IMR-90 (cell line): ENCODE measurements at regions not wholly inside any gene's neighbourhood (a gene's known extent, or its start where the extent isn't known, plus 50 kb on each side); places are given as distances from the start of the nearest gene placed in this dataset.

Experiments used
- ATAC-seq: fragments of 200-7000 bp; cut with Tn5 transposase; 2 replicates; pipeline ENCODE4 v1.9.1; 2020; ENCODE audit warnings: low read depth, mild to moderate bottlenecking, moderate library complexity
- BruUV-seq: library from RNA; stranded (reverse); fragments of 400-500 nt; replicated peaks from 2 replicates; lab custom pipeline; 2021; lab: Mats Ljungman, UMichigan
- CTCF ChIA-PET: fragments of 300-600 bp; formaldehyde crosslinking; extraction: SDS; loops from one replicate; lab custom pipeline; 2021; ENCODE audit warnings: antibody characterized with exemption; lab: Yijun Ruan, JAX
- POLR2A ChIA-PET: fragments of 300-600 bp; sonication (Branson Sonifier 250); formaldehyde crosslinking; loops from one replicate; lab custom pipeline; 2022; ENCODE audit warnings: antibody characterized with exemption; ENCODE audit not compliant: unreplicated experiment; lab: Charles Lee
- DNase-seq: peaks from one replicate; pipeline ENCODE4 v3.0.0; 2013
- H2AFZ ChIP-seq: replicated peaks from 2 replicates; pipeline ENCODE3; 2013; ENCODE audit warnings: low read length, mild to moderate bottlenecking; ENCODE audit not compliant: poor library complexity
- H2AK5ac ChIP-seq: 2 replicates; pipeline ENCODE4 v1.6.1; 2013; ENCODE audit warnings: low read depth, low read length, inconsistent platforms
- H2AK9ac ChIP-seq: replicated peaks from 2 replicates; pipeline ENCODE3; 2013; ENCODE audit warnings: mild to moderate bottlenecking, low read depth, low read length, moderate library complexity; ENCODE audit not compliant: poor library complexity
- H2BK120ac ChIP-seq: 2 replicates; pipeline ENCODE4 v1.6.1; 2013; ENCODE audit warnings: low read depth, low read length, inconsistent platforms
- H2BK15ac ChIP-seq: 3 replicates; pipeline ENCODE4 v1.6.1; 2013; ENCODE audit warnings: low read depth, low read length, inconsistent platforms
- H2BK20ac ChIP-seq: 2 replicates; pipeline ENCODE4 v1.6.1; 2013; ENCODE audit warnings: low read depth, mild to moderate bottlenecking, inconsistent platforms, low read length, moderate library complexity
- H2BK5ac ChIP-seq: 2 replicates; pipeline ENCODE4 v1.6.1; 2013; ENCODE audit warnings: mild to moderate bottlenecking, low read depth, low read length, inconsistent platforms; ENCODE audit not compliant: poor library complexity, severe bottlenecking
- H3K14ac ChIP-seq: replicated peaks from 2 replicates; pipeline ENCODE4 v1.6.1; 2013; ENCODE audit warnings: low read depth, low read length, inconsistent platforms
- H3K18ac ChIP-seq: 2 replicates; pipeline ENCODE4 v1.6.1; 2013; ENCODE audit warnings: low read depth, low read length, control low read depth
- H3K23ac ChIP-seq: 2 replicates; pipeline ENCODE4 v1.6.1; 2013; ENCODE audit warnings: low read depth, low read length, inconsistent platforms
- H3K27ac ChIP-seq: 2 replicates; pipeline ENCODE4 v1.5.1; 2013; ENCODE audit warnings: mild to moderate bottlenecking, control low read depth, low read length; ENCODE audit not compliant: insufficient read depth
- H3K27me3 ChIP-seq: 2 replicates; pipeline ENCODE4 v1.6.1; 2013; ENCODE audit warnings: low read length; ENCODE audit not compliant: control insufficient read depth, insufficient read depth
- H3K36me3 ChIP-seq: 2 replicates; pipeline ENCODE4 v1.6.1; 2013; ENCODE audit warnings: low read length, mixed read lengths; ENCODE audit not compliant: control insufficient read depth, insufficient read depth
- H3K4ac ChIP-seq: 2 replicates; pipeline ENCODE4 v1.6.1; 2013; ENCODE audit warnings: low read depth, low read length, inconsistent platforms
- H3K4me1 ChIP-seq: 2 replicates; pipeline ENCODE4 v1.6.1; 2013; ENCODE audit warnings: low read length, mixed read lengths; ENCODE audit not compliant: control insufficient read depth, insufficient read depth
- H3K4me2 ChIP-seq: 2 replicates; pipeline ENCODE4 v1.6.1; 2013; ENCODE audit warnings: low read depth, mild to moderate bottlenecking, control low read depth, low read length, moderate library complexity
- H3K4me3 ChIP-seq: 2 replicates; pipeline ENCODE4 v1.5.1; 2013; ENCODE audit warnings: low read depth, mild to moderate bottlenecking, control low read depth, low read length, moderate library complexity; ENCODE audit not compliant: insufficient read depth
- H3K56ac ChIP-seq: 2 replicates; pipeline ENCODE4 v1.6.1; 2013; ENCODE audit warnings: low read length, inconsistent platforms; ENCODE audit not compliant: insufficient read depth; ENCODE audit errors: extremely low read depth
- H3K79me1 ChIP-seq, 2 experiments: 2 replicates each; pipeline ENCODE4 v1.6.1; 2013; ENCODE audit warnings: low read length in 2 of 2, inconsistent platforms in 1 of 2, low read depth in 1 of 2
- H3K9ac ChIP-seq: 2 replicates; pipeline ENCODE4 v1.6.1; 2013; ENCODE audit warnings: low read depth, low read length, control low read depth
- H3K9me1 ChIP-seq: 2 replicates; pipeline ENCODE4 v1.6.1; 2013; ENCODE audit warnings: low read length, inconsistent platforms; ENCODE audit not compliant: insufficient read depth
- H3K9me3 ChIP-seq: 2 replicates; pipeline ENCODE4 v1.6.1; 2013; ENCODE audit warnings: low read length; ENCODE audit not compliant: control insufficient read depth, insufficient read depth
- H4K20me1 ChIP-seq: 2 replicates; pipeline ENCODE4 v1.6.1; 2013; ENCODE audit warnings: low read length, inconsistent platforms; ENCODE audit not compliant: insufficient read depth
- H4K5ac ChIP-seq: 2 replicates; pipeline ENCODE4 v1.6.1; 2013; ENCODE audit warnings: mild to moderate bottlenecking, low read depth, low read length, control low read depth
- H4K8ac ChIP-seq, 2 experiments: 2 replicates each; pipeline ENCODE4 v1.6.1; 2013; ENCODE audit warnings: low read depth in 2 of 2, low read length in 2 of 2, control low read depth in 1 of 2, inconsistent platforms in 1 of 2
- H4K91ac ChIP-seq: 2 replicates; pipeline ENCODE4 v1.6.1; 2013; ENCODE audit warnings: low read depth, low read length, inconsistent platforms; ENCODE audit not compliant: insufficient read depth
- BHLHE40 ChIP-seq: fragments of 150-350 bp; IDR thresholded peaks from 2 replicates; pipeline ENCODE4 v1.6.1; 2016; ENCODE audit warnings: mild to moderate bottlenecking, low read depth, low read length
- CEBPB ChIP-seq: IDR thresholded peaks from 2 replicates; pipeline ENCODE4 v1.6.1; 2012; ENCODE audit warnings: low read depth, low read length, improper control_type of control experiment
- CHD1 ChIP-seq: IDR thresholded peaks from 2 replicates; pipeline ENCODE4 v1.6.1; 2012; ENCODE audit warnings: low read depth, low read length, improper control_type of control experiment
- CTCF ChIP-seq: conservative IDR thresholded peaks from 2 replicates; pipeline ENCODE4 v1.5.1; 2012; ENCODE audit warnings: mild to moderate bottlenecking, low read depth, low read length, improper control_type of control experiment
- FOS ChIP-seq: fragments of 150-350 bp; IDR thresholded peaks from 2 replicates; pipeline ENCODE4 v1.6.1; 2016; ENCODE audit warnings: low read depth, low read length
- MAFK ChIP-seq: IDR thresholded peaks from 2 replicates; pipeline ENCODE4 v1.6.1; 2012; ENCODE audit warnings: low read depth, low read length, improper control_type of control experiment
- MAZ ChIP-seq: IDR thresholded peaks from 2 replicates; pipeline ENCODE4 v1.6.1; 2012; ENCODE audit warnings: low read depth, mild to moderate bottlenecking, low read length, improper control_type of control experiment, moderate library complexity, borderline replicate concordance
- MXI1 ChIP-seq: IDR thresholded peaks from 2 replicates; pipeline ENCODE4 v1.6.1; 2012; ENCODE audit warnings: low read depth, mild to moderate bottlenecking, low read length, moderate library complexity, borderline replicate concordance
- NFE2L2 ChIP-seq: fragments of 150-350 bp; IDR thresholded peaks from 2 replicates; pipeline ENCODE4 v1.6.1; 2016; ENCODE audit warnings: low read depth, mild to moderate bottlenecking, low read length
- POLR2A ChIP-seq: IDR thresholded peaks from 2 replicates; pipeline ENCODE4 v1.6.1; 2012; ENCODE audit warnings: mild to moderate bottlenecking, low read depth, low read length
- RAD21 ChIP-seq: IDR thresholded peaks from 2 replicates; pipeline ENCODE4 v1.6.1; 2012; ENCODE audit warnings: low read length, improper control_type of control experiment
- RCOR1 ChIP-seq: IDR thresholded peaks from 2 replicates; pipeline ENCODE4 v1.6.1; 2012; ENCODE audit warnings: mild to moderate bottlenecking, low read length, improper control_type of control experiment; ENCODE audit not compliant: insufficient replicate concordance
- RFX5 ChIP-seq: IDR thresholded peaks from 2 replicates; pipeline ENCODE4 v1.8.0; 2012; ENCODE audit warnings: low read depth, mild to moderate bottlenecking, low read length, moderate library complexity
- SMC3 ChIP-seq: fragments of 150-350 bp; IDR thresholded peaks from 2 replicates; pipeline ENCODE4 v1.6.1; 2016; ENCODE audit warnings: low read depth, mild to moderate bottlenecking, antibody characterized with exemption, low read length, moderate library complexity
- WGBS, 2 experiments: methylation state at CpG; one replicate each; pipeline versions ENCODE4 v1.1.5 to v1.1.7; 2013; ENCODE audit warnings: missing lambda C conversion rate in 2 of 2; ENCODE audit not compliant: insufficient read length in 1 of 2; ENCODE audit errors: extremely low coverage in 2 of 2; 5-methylcytosine and 5-hydroxymethylcytosine counted together
- dilution Hi-C: fragments of 300-500 bp; cut with HindIII; formaldehyde crosslinking; loops from one replicate; pipeline ENCODE4 v1.14.3; 2018; ENCODE audit warnings: low sequenced_read_pairs; ENCODE audit not compliant: unreplicated experiment
- in situ Hi-C: fragments of 300-500 bp; cut with MboI; formaldehyde crosslinking; loops from 3 replicates; pipeline ENCODE4 v1.14.3; 2019; ENCODE audit warnings: low sequenced_read_pairs, inconsistent platforms, mixed read lengths
- intact Hi-C: fragments of 100-400 bp; cut with micrococcal nuclease; formaldehyde crosslinking; loops from 2 replicates; pipeline ENCODE4 v1.10.0; 2022
- TF ChIP-seq, protein P1 (sequence below): fragments of 150-350 bp; IDR thresholded peaks from 2 replicates; pipeline ENCODE4 v1.6.1; 2017; ENCODE audit warnings: mild to moderate bottlenecking, antibody characterized with exemption, low read length, low read depth
- TF ChIP-seq, protein P2 (sequence below): fragments of 150-350 bp; IDR thresholded peaks from 2 replicates; pipeline ENCODE4 v1.6.1; 2016; ENCODE audit warnings: low read depth, mild to moderate bottlenecking, low read length, moderate library complexity, borderline replicate concordance

DNA sequence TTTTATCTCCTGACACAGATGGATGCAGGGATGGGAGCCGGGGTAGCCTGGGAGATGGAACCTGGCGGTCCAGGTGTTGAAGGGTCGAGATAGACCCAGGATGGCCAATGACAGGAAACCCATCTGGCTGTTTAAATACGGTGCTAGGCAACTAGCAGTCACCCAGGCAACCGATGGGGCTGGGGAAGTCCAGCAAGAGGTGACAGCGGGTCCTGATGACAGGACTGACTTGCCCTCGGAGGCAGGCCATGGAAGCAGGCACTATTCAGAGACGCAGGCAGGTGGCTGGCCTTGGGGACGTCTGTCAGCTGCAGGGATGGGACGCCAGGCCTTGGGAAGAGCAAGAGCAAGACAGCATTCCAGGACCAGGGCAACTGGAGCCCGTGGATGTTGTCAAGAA lies 135.4 kb upstream of the RALGAPA2 start:
- no peaks in the 10 kb centered on the region for H3K79me1 ChIP-seq
- no peak for DNase-seq
- no peaks in the 10 kb centered on the region for H3K4me1 ChIP-seq
- no peak overlapping the region for H4K91ac ChIP-seq
- intact Hi-C loops, result no loop called here
- H2BK20ac ChIP-seq, result no peak overlapping the region
- H3K27ac ChIP-seq, result no peak overlapping the region
- ChIA-PET POLR2A (no interaction called here), CTCF (interaction anchor here (1.3 kb wide), 1 partner anchor 11 kb away, joined by 3 read pairs; no protein-coding TSS in a partner anchor)
- no peak overlapping the region for H3K9ac ChIP-seq
- no peak overlapping the region for H2BK15ac ChIP-seq
- no peak overlapping the region for H3K4me3 ChIP-seq
- H2AK9ac ChIP-seq, result no peak overlapping the region
- H3K4ac ChIP-seq, result no peak overlapping the region
- H4K8ac ChIP-seq, result no peak overlapping the region
- no peak overlapping the region for H3K23ac ChIP-seq
- ATAC-seq, result no peak
- in situ Hi-C loops, result no loop called here
- H2BK5ac ChIP-seq, result no peak overlapping the region
- no peaks in the 10 kb centered on the region for H3K9me1 ChIP-seq
- H3K18ac ChIP-seq, result no peak overlapping the region
- H3K9me3 ChIP-seq, result no peaks in the 10 kb centered on the region
- 32% methylated on average over 9 of the region's 11 CpGs; no CpG with 5 or more reads in 1 of the 2 experiments for WGBS, 2 experiments
- H2AK5ac ChIP-seq, result no peak overlapping the region
- BruUV-seq, result no TSS peak
- TF ChIP-seq, protein P1, sequence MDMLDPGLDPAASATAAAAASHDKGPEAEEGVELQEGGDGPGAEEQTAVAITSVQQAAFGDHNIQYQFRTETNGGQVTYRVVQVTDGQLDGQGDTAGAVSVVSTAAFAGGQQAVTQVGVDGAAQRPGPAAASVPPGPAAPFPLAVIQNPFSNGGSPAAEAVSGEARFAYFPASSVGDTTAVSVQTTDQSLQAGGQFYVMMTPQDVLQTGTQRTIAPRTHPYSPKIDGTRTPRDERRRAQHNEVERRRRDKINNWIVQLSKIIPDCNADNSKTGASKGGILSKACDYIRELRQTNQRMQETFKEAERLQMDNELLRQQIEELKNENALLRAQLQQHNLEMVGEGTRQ, result no peak
- TF ChIP-seq SMC3 (no peak), POLR2A (no peak), MAFK (no peak), MAZ (no peak), CEBPB (no peak), NFE2L2 (no peak), CTCF (no peak), RFX5 (no peak), CHD1 (no peak), MXI1 (no peak), BHLHE40 (no peak), RCOR1 (no peak), RAD21 (no peak), FOS (no peak)
- TF ChIP-seq, protein P2, sequence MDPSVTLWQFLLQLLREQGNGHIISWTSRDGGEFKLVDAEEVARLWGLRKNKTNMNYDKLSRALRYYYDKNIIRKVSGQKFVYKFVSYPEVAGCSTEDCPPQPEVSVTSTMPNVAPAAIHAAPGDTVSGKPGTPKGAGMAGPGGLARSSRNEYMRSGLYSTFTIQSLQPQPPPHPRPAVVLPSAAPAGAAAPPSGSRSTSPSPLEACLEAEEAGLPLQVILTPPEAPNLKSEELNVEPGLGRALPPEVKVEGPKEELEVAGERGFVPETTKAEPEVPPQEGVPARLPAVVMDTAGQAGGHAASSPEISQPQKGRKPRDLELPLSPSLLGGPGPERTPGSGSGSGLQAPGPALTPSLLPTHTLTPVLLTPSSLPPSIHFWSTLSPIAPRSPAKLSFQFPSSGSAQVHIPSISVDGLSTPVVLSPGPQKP, result no peak
- no peak overlapping the region for H2AFZ ChIP-seq
- H2BK120ac ChIP-seq, result no peak overlapping the region
- no peaks in the 10 kb centered on the region for H3K27me3 ChIP-seq
- no peaks in the 10 kb centered on the region for H3K36me3 ChIP-seq
- dilution Hi-C loops, result no loop called here
- no peak overlapping the region for H4K5ac ChIP-seq
- no peak overlapping the region for H3K56ac ChIP-seq
- H3K14ac ChIP-seq, result no peak overlapping the region
- H3K4me2 ChIP-seq, result no peak overlapping the region
- no peaks in the 10 kb centered on the region for H4K20me1 ChIP-seq
